GM19023 (cell line): ENCODE measurements at regions not wholly inside any gene's neighbourhood (a gene's known extent, or its start where the extent isn't known, plus 50 kb on each side); places are given as distances from the start of the nearest gene placed in this dataset.

Source experiments
- ATAC-seq: cut with Tn5 transposase; IDR thresholded peaks from one replicate; pipeline ENCODE4 v1.9.1; 2021; ENCODE audit warnings: mild to moderate bottlenecking, moderate library complexity; ENCODE audit not compliant: unreplicated experiment

GRCh38 chr5:66459728-66460127 is 136.5 kb upstream of the MAST4 start:
- no peak for ATAC-seq

- ATAC-seq, result no peak
Measured at GRCh38 chr5:66467564-66467963, 128.6 kb upstream of the MAST4 start.

GRCh38 chr5:66469684-66470083 is 126.5 kb upstream of the MAST4 start:
- ATAC-seq, result no peak

- no peak for ATAC-seq
Measured at GRCh38 chr5:66472010-66472409, 124.2 kb upstream of the MAST4 start.

- ATAC-seq, result no peak
Measured at GRCh38 chr5:66475731-66476130, 120.5 kb upstream of the MAST4 start.

GRCh38 chr5:66477596-66477995 is 118.6 kb upstream of the MAST4 start:
- ATAC-seq, result no peak

GRCh38 chr5:66494437-66494836 is 101.8 kb upstream of the MAST4 start:
- no peak for ATAC-seq

- no peak for ATAC-seq
Measured at GRCh38 chr5:66498791-66499207, 97.4 kb upstream of the MAST4 start.

GRCh38 chr5:66503203-66503789 is 92.9 kb upstream of the MAST4 start:
- no peak for ATAC-seq

- no peak for ATAC-seq
Measured at GRCh38 chr5:66507106-66507505, 89.1 kb upstream of the MAST4 start.

- ATAC-seq, result no peak
Measured at GRCh38 chr5:66511491-66511890, 84.7 kb upstream of the MAST4 start.

GRCh38 chr5:66513130-66513529 is 83.1 kb upstream of the MAST4 start:
- no peak for ATAC-seq

GRCh38 chr5:66515209-66515608 is 81.0 kb upstream of the MAST4 start:
- ATAC-seq, result no peak

- ATAC-seq, result no peak
Measured at GRCh38 chr5:66516550-66516949, 79.6 kb upstream of the MAST4 start.

- ATAC-seq, result no peak
Measured at GRCh38 chr5:66517351-66517750, 78.8 kb upstream of the MAST4 start.

- no peak for ATAC-seq
Measured at GRCh38 chr5:66518052-66518451, 78.1 kb upstream of the MAST4 start.

- ATAC-seq, result no peak
Measured at GRCh38 chr5:66518753-66519152, 77.4 kb upstream of the MAST4 start.

GRCh38 chr5:66519626-66520025 is 76.6 kb upstream of the MAST4 start:
- no peak for ATAC-seq

GRCh38 chr5:66520854-66521253 is 75.3 kb upstream of the MAST4 start:
- ATAC-seq, result no peak

- no peak for ATAC-seq
Measured at GRCh38 chr5:66527478-66528035, 68.6 kb upstream of the MAST4 start.

- ATAC-seq, result no peak
Measured at GRCh38 chr5:66529182-66529581, 67.0 kb upstream of the MAST4 start.

- ATAC-seq, result no peak
Measured at GRCh38 chr5:66529704-66530103, 66.5 kb upstream of the MAST4 start.

GRCh38 chr5:66538126-66538525 is 58.1 kb upstream of the MAST4 start:
- no peak for ATAC-seq
